ENCODE measurements at regions not wholly inside any gene's neighbourhood (a gene's known extent, or its start where the extent isn't known, plus 50 kb on each side); places are given as distances from the start of the nearest gene placed in this dataset.

DNA sequence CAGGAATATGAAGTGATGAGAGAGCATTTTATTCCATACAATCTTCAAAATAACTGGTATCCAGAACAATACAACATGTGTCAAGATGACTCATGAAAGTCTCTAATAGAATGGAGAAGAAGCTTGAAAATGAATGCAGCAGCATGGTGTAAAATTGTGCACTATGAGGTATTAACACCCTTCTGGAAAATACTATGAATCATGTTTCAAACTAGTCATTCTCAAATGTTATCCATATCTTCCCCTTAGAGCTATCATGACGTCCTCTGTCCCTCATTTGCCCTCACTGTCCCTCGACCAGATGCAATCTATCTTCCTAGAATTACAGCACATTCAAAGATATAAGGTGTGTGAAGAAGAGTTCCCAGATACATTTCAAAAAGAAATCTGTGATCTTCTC is 198.2 kb downstream of the NECTIN3 start:
- TF ChIP-seq, protein P1, sequence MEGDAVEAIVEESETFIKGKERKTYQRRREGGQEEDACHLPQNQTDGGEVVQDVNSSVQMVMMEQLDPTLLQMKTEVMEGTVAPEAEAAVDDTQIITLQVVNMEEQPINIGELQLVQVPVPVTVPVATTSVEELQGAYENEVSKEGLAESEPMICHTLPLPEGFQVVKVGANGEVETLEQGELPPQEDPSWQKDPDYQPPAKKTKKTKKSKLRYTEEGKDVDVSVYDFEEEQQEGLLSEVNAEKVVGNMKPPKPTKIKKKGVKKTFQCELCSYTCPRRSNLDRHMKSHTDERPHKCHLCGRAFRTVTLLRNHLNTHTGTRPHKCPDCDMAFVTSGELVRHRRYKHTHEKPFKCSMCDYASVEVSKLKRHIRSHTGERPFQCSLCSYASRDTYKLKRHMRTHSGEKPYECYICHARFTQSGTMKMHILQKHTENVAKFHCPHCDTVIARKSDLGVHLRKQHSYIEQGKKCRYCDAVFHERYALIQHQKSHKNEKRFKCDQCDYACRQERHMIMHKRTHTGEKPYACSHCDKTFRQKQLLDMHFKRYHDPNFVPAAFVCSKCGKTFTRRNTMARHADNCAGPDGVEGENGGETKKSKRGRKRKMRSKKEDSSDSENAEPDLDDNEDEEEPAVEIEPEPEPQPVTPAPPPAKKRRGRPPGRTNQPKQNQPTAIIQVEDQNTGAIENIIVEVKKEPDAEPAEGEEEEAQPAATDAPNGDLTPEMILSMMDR (IDR thresholded peaks at IDR 0.05; ENCODE audit: low read depth, low read length), result no peak

DNA sequence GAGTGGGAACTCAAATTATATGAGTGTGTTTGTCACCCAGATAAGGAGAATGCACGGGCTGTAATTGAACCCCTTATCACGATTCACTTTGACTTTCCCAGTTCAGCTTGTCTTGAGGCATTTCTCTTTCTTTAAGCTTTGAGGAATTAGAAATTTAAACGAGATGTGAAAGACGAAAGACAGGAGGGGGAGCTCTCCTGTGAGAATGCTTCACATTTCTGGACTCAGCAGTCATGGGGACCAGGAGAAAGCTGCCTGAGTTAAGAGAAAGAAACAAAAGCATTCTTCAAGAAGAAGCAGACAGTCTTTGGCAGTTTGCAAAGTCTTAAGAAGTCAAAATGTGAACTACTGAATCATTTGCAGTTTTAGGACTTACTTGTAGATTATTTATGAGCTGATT is 205.6 kb downstream of the NECTIN3 start:
- TF ChIP-seq, protein P1 (IDR thresholded peaks at IDR 0.05; ENCODE audit: low read depth, low read length), result peak; percentile 38
- peak; percentile 8 for DNase-seq (ENCODE audit: extremely low read depth, low read depth)

More for the DNA sequence above, 198.2 kb downstream of the NECTIN3 start:
- no peak for DNase-seq (ENCODE audit: extremely low read depth, low read depth)

DNA sequence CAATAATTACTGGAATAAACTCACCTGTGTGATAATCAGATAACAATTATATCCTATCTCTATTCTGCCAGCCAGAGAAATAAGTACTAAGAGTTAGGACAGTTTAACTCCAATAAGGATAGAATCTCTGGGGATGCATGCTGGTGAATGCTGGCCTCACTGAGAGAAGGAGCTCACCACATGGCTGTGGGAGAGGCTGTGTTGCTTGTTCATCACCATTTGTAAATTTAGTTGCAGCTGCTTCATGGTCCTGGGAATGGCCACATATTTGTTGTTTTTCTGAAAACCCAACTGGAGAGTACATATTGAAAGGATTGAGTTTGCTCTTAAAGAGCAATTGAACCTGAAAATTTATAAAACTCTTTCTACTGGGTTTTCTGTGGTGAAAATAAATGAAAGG is 207.3 kb downstream of the NECTIN3 start:
- no peak for DNase-seq (ENCODE audit: extremely low read depth, low read depth)
- TF ChIP-seq, protein P1 (IDR thresholded peaks at IDR 0.05; ENCODE audit: low read depth, low read length), result no peak

DNA sequence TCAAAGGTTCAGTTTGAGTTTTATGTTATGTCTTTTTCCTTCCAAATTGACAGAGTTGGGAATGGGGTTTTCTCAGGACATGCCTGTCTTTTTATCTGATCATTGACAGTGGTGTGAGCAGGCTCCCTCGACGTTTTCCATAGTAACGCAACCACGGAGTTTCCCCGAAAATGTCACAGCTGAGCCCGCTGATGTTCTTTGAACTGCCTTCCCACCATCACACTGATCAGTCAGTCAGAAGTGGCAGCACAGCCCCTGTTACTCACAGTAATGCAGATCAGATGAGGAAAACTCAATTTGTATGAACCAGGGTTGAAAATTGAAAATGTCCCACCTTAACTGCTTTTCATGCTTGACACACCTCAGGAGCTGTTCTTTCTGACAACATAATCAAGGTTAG is 210.4 kb downstream of the NECTIN3 start:
- no peak for DNase-seq (ENCODE audit: extremely low read depth, low read depth)
- TF ChIP-seq, protein P1 (IDR thresholded peaks at IDR 0.05; ENCODE audit: low read depth, low read length), result no peak

DNA sequence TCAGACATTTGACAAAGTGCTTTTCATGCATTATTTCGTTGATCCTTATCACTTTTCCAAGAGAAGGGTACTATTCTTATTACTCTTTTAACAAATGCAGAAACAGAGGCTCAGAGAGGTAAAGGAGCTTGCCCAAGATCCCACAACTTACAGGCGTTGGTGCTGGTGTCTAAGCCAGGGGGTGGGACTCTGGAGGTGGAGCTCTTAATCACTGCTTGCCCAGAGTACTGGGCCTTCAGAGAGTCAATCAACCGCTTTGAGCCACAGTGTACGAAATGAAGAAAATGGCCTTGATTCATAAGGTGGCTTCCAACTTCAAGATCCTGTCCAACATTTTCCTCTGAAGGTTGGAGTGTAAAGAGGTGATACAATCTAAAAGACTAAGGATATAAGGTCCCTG is 211.5 kb downstream of the NECTIN3 start:
- DNase-seq (ENCODE audit: extremely low read depth, low read depth), result no peak
- TF ChIP-seq, protein P1 (IDR thresholded peaks at IDR 0.05; ENCODE audit: low read depth, low read length), result no peak

DNA sequence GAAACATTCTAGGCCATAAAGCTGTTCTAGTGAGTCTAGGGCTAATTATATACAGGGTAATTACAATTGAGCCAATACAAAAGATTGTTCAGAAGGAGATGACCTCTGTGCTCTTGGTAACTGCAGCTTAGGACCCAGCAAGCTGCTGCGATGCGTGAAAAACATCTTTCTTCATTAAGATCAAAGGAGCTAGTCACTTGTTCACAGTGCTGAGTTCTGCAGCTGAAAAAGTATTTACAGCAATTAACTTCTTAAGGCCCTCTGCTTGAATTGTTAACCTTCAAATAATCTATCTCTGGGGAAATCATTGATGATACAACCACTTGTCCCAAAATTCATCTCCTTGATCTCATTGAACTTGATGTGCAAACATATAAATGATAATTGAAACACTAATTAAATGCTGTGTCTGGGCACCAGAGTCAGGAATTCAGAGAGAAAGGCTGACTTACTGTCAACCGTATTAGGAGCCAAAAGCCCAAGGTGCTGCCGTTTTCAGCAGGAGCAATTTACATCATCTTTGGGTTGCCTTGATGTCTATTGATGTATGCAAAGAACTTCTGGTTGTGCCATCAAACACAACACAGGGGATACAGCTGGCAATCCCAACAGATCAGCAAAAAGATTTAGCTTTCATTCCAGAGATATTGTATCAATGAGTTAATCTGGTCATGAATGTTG is 213.0 kb downstream of the NECTIN3 start:
- DNase-seq (ENCODE audit: extremely low read depth, low read depth), result no peak
- TF ChIP-seq, protein P1 (IDR thresholded peaks at IDR 0.05; ENCODE audit: low read depth, low read length), result no peak

DNA sequence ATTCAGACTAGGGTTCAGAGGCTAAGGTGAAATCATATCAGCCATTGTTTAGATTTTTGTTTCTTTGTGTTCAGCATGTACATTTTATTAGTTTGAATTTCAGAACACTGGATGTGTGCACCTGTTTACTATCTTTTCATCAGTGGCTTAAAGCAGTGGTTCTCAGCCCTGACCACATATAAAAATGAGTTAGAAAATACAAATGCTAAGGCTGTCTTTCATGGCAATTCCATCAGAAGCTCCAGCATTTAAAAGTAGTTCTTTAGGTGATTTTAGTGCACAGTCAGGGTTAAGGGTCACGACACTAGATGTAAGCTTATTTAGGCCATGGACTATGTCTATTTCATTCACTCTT is 213.5 kb downstream of the NECTIN3 start:
- no peak for DNase-seq (ENCODE audit: extremely low read depth, low read depth)

More for the DNA sequence above, 213.5 kb downstream of the NECTIN3 start:
- TF ChIP-seq, protein P1 (IDR thresholded peaks at IDR 0.05; ENCODE audit: low read depth, low read length), result no peak

Measured in AG09319 (cell line).